ENCODE measurements at regions not wholly inside any gene's neighbourhood (a gene's known extent, or its start where the extent isn't known, plus 50 kb on each side); places are given as distances from the start of the nearest gene placed in this dataset.
"Not testable (repeated sequence)": the region's sequence is repeated elsewhere in the genome, so short reads cannot be mapped to it uniquely, and the experiment has no call there.

DNA sequence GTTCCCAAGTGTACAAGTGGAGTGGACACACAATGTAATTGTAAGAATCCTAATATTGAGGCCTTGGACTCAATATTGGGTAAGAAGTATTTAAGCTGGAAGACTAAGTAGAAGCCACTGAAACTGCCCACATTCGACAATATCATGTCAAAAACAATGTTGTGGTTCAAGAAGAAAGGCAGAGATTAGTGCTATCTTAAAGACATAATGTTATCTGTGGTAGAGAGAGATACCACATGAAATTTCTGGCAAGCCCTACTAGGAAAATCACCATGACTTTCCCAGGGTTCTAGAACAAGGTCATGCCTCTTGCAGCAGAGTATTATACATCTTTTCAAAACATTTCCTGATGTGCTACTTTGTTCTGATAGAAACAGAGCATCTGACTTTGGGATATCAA, 192.6 kb downstream of the RAP2B start:
- POLR2A ChIA-PET, result no interaction called here
- CTCF ChIA-PET, result no interaction called here

DNA sequence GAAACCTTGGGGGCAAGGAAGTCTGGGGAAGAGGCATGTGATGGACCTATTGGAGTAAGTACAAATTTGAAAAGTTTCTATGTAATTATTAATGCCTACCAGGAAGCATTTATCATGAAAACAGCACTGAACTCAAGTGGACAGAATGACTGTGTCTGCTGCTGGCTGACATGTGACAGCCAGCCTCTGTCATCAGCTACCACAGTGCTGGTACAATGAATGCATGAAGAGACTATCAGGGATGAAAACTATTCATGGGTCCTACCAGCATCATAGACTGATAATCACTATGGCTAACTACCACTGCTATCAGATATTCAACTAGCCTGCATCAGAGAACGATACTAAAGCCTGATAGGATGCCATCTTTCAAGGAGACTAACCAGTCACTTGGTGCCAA, 193.5 kb downstream of the RAP2B start:
- ChIA-PET CTCF (no interaction called here), POLR2A (no interaction called here)

DNA sequence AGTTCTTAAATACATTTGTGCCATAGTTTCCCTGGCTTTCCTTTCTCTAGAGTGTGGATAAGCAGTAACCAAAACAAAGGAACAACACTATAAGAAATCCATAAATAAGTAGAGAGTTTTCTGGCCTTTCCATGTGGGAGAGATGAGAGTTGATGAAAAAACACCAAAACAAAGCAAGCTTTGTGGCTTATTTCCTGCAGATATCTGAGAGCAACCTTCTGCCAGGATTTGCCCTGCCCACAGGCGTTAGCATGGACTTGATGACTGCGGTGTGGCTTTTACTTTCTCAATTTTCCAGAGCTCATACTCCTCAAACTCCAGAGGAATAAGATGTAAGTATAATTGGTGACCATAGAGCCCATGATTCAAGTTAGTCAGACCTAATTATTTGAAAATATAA, 194.9 kb downstream of the RAP2B start:
- ChIA-PET POLR2A (no interaction called here), CTCF (no interaction called here)

DNA sequence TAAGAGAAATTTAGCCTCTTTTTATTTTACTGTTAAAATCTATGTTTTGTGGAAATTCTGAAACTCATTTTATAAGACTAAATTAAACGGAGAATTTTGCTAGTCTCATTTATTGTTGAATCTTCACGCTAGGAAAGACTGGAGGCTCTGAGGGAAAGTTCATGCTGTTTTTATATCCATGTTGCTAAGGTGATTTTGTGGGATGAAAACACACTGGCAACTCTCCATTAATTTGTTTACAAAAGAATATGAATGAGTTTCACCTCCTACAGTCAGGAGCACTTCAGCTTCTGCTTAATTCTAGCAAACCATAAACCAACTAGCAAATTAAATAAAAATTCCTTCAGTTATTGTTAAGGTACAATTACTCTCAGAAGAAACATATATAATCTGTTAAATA, 195.4 kb downstream of the RAP2B start:
- CTCF ChIA-PET, result no interaction called here
- POLR2A ChIA-PET, result no interaction called here

DNA sequence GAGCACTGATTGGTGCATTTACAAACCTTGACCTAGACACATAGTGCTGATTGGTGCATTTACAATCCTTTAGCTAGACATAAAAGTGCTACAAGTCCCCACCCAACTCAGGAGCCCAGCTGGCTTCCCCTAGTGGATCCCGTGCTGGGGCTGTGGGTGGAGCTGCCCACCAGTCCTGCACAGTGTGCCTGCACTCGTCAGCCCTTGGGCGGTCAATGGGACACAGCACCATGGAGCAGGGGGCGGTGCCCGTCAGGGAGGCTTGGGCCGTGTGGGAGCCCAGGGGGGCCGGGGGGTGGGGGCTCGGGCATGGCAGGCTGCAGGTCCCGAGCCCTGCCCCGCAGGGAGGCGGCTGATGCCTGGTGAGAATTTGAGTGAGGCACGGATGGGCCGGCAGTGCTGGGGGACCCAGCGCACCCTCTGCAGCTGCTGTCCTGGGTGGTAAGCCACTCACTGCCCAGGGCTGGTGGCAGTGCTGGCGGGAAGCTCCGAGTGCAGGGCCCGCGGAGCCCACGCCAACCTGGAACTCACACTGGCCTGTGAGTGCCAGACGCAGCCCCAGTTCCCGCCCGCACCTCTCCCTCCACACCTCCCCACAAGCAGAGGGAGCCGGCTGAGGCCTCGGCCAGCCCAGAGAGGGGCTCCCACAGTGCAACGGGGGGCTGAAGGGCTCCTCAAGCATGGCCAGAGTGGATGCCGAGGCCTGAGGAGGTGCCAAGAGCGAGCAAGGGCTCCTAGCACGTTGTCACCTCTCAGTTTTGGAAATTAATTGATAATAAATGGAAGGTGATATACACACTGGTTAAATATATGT, 207.7 kb downstream of the RAP2B start:
- POLR2A ChIA-PET, result no interaction called here
- CTCF ChIA-PET, result no interaction called here

DNA sequence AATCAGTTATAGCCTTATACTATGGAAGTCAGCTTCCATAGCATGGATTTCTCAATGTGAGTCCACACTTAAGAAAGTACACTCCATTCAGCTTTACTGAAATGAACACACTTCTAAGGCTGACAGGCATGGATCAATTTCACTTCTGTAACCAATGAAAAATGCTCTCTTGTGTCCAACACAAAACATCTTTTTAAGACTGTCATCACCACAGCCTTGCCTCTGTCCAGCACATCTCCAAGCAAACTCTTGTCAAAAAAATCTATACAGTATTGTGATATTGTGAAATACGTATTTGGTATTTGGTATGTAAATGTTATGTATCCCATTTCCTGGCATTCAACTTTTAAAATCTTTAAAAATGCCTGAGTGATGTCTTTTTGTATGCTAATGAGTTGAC, 208.7 kb downstream of the RAP2B start:
- ChIA-PET CTCF (no interaction called here), POLR2A (no interaction called here)

DNA sequence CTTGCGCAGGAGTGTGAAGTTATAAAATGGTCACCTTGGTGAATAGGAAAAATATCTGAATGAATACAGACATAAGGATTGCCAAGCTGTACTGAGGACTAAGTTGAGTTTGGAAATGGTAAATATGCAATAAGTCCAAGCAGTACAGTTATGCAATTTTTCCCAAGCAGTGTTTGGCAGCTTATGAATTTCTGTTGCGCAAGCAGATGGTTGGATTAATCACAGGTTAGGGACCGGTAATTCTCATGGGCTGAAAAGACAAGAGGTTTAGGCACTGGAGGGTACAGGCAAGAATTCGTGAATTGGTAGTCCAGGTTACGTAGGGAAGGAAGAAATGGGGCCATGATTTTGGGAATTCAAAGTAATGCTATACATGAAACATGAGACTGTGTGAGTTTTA, 210.3 kb downstream of the RAP2B start:
- POLR2A ChIA-PET, result no interaction called here
- CTCF ChIA-PET, result no interaction called here

DNA sequence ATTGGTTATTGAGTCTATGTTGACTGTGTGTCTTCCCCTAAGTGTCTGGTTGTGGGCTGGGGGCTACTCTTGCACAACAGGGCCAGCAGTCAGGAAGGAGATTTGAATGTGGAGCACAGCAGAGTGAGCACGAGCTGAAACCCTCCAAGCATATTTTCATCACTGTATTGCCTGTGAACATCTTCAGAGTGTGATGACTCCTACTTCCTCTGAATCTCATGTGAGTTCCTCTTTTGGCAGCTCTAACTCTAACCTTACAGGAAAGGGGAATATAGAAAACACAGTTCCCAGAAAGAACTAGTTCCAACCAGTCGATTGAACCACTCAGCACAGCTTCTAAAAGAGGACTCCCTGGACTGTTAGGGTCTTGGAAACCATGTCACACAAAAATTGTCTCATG, 211.6 kb downstream of the RAP2B start:
- ChIA-PET CTCF (no interaction called here), POLR2A (no interaction called here)

DNA sequence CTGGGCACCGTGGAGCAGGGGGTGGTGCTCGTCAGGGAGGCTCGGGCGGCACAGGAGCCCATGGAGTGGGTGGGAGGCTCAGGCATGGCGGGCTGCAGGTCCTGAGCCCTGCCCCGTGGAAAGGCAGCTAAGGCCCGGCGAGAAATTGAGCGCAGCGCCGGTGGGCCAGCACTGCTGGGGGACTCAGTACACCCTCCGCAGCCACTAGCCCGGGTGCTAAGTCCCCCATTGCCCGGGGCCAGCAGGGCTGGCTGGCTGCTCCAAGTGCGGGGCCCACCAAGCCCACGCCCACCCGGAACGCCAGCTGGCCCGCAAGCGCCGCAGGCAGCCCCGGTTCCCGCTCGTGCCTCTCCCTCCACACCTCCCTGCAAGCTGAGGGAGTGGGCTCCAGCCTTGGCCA, 216.3 kb downstream of the RAP2B start:
- POLR2A ChIA-PET, CTCF ChIA-PET: not testable (repeated sequence)

DNA sequence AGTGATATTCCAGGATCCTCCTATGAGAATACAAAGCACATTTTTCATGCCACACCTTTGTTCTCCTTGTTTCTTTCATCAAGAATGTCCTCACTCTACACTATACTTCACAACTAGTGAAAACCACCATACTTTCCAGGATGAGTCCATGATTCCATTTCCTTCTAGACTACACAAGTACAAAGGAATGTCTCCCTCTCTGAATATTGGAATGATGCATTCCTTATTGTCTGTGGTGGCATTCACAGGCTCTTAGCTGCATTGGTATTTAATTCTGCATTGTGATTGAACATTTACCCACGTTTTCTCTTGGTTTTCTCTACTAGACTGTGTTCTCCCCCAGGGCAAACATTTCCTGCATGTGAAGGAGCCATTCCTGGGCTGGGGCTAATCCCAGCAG, 217.5 kb downstream of the RAP2B start:
- ChIA-PET CTCF (no interaction called here), POLR2A (no interaction called here)

DNA sequence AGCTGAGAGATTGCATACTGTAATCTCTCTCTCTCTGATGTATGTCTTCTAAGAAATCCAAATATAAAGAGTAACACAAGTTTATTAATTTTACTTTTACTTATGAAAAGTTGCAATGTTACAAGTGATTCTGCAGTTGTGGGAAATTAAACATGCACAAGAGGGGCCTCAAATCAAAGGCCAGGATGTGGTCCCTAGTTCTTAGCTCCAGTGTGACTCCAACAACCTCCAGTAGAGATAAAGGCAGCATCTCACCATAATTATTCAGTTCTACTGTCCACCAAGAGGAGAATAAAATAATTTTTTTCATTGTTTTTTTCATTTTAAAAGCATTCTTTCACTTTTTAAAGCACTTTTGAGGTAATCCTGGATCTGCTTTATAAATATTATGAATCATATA, 223.3 kb downstream of the RAP2B start:
- ChIA-PET POLR2A (no interaction called here), CTCF (no interaction called here)

DNA sequence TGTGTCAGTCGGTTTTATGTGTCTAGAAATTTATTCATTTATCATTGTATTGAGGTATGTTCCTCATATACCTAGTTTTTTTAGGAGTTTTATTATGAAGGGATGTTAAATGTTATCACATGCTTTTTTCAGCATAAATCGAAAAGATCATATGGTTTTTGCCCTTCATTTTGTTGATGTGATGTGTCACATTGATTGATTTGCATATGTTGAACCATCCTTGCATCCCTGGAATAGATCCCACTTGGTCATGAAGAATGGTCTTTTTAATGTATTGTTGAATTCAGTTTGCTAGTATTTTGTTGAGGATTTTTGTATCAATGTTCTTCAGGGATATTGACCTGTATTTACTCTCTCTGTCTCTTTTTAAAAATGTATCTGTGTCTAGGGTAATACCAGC, 230.3 kb downstream of the RAP2B start:
- POLR2A ChIA-PET, result no interaction called here

DNA sequence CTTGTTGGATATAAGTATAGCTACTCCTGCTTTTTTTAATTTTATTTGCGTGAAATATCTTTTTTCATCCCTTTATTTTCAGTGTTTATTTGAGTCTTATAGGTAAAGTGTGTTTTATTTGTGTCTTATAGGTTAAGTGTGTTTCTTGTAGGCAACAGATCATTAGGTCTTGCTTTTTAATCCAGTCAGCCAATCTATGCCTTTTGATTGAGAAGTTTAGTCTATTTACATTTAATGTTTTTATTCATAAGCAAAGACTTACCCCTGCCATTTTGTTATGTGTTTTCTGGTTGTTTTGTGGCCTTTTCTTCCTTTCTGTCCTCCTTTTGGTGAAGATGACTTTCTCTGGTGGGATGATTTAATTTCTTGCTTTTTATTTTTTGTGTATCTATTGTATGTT, 232.0 kb downstream of the RAP2B start:
- ChIA-PET CTCF (no interaction called here), POLR2A (no interaction called here)

More for the DNA sequence above, 230.3 kb downstream of the RAP2B start:
- CTCF ChIA-PET, result no interaction called here

DNA sequence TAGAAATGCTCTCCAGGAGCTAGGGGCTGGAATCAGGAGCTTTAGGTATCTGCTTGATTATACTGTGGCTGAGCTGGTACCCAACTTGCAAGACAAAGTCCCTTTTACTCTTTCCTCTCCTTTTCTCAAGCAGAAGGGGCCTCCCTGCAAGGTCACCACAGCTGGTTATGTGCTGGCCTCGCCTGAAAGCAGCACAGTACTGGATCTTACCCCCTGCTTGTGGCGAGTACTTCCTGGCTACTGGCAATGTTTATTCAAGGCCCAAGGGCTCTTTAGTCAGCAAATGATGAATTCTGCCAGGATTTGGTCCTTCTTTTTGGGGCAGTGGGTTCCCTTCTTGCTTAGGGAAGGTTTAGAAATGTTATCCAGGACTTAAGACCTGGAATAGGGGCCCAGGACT, 234.6 kb downstream of the RAP2B start:
- POLR2A ChIA-PET, result no interaction called here
- CTCF ChIA-PET, result no interaction called here

DNA sequence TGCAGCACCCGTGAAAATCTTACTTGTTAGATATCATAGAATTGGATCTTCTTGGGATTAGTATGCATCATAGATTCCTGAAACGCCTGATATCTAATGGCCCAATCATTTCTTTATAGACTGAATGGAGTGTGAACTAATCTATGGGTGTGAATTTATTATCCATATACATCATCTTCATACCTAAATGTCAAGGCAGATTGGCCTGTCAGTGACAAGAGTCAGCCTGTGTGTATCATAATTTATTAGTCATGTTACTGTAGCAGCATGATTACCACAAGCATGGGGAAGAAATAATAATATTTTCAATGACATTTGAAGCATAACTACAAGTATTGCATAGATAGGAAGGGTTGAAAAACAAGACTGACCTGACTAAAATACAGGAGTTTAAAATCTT, 235.8 kb downstream of the RAP2B start:
- POLR2A ChIA-PET, result no interaction called here
- CTCF ChIA-PET, result no interaction called here

DNA sequence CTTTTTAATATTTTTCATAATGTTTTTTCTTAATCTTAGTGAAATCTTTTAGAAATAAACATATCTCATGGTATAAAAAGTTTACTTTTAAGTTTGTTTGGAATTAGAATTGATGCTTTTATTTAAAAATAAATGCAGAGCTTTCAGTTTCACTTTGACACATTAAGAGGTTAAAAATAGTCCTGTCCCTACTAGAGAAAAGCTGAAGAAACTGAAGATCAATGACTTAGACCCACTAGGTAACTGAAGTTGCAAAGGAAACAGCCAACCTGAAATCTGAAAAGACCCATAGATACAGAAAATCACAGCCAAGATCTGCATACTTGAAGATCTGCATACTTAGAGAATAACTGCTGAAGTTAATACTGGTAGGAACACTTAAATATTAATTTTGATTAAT, 237.6 kb downstream of the RAP2B start:
- ChIA-PET CTCF (no interaction called here), POLR2A (no interaction called here)

DNA sequence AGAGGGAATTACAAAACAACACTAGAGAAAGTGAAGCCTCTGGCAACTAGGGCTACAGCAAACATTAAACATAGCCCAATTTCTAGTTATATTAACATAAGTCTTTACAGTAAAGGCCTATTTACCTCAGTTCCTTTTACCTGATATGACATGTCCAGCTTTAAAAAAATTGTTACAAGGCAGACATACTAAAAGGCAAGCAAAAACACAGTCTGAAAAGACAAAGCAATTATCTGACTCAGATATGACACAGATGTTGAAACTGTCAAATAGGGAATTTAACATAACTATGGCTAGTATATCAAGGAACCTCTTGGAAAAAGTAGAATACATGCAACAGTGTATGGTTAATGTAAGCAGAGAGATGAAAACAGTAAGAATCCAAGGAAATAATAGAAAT, 238.6 kb downstream of the RAP2B start:
- POLR2A ChIA-PET, result no interaction called here
- CTCF ChIA-PET, result no interaction called here

DNA sequence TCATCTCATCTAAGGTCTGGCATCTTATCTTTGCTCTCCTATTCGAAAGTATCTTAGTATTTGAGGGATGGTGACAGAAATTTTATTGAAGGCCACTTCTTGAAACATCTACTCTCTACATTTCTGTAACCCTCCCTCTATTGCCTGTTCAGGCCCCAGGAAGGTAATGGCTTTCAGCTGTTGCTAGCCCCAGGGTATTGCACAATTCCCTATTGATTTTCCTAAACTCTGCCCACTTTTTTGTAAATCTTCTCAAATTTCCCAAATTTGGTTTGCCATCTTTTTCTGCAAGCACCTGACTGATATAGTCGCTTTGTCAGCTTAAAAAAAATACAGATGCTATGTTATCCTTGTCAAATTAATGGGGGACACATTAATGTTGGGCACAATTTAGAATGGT, 242.1 kb downstream of the RAP2B start:
- ChIA-PET POLR2A (no interaction called here), CTCF (no interaction called here)

DNA sequence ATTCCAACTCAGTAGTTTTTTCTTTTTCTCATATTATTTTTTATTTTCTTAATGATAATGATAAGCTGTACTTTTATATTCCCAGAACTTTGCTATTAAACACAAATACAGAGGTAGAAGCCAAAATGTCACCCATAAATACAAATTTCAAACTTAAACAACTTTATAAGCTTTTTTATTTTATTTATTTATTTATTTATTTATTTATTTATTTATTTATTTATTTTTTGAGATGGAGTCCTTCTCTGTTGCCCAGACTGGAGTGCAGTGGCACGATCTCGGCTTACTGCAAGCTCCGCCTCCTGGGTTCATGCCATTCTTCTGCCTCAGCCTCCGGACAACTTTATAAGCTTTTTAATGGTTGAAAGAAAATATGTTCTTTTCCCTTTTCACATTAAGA, 243.3 kb downstream of the RAP2B start:
- POLR2A ChIA-PET, CTCF ChIA-PET: not testable (repeated sequence)

DNA sequence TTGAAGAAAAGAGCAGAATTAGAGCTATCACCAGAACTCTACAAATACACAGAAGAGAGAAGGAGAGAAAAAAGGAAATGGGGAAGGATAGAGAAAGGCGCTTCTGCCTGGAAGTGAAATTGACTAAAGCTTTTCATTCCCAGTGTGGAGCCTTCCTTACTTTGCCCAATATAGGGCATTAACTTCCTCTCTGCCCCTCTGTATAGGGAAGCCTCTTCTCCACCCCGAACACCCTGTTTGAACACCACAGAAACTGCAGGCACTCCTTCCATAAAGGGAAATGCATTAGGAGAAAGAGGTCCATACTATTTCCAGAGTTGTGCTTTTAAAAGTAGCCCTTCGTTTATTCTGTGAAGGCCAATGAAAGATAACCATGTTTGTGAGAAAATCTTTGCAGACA, 248.5 kb downstream of the RAP2B start:
- CTCF ChIA-PET, result no interaction called here
- POLR2A ChIA-PET, result no interaction called here

DNA sequence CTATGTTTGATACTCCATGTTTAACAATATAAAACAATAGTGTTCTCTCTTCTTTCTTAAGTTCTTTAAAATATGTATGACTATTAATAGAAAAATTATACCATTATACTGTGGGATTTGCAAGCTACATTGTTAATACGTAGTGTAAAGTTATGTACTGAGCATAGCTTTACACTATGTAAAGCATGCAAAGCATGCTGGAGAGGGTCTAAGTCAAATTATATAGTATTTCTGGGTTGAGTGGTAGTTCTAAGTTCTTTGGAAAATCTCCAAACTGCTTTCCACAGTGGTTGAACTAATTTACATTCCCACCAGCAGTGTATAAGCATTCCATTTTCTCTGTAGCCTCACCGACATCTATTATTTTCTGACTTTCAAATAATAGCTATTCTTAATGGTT, 253.0 kb downstream of the RAP2B start:
- CTCF ChIA-PET, result no interaction called here

DNA sequence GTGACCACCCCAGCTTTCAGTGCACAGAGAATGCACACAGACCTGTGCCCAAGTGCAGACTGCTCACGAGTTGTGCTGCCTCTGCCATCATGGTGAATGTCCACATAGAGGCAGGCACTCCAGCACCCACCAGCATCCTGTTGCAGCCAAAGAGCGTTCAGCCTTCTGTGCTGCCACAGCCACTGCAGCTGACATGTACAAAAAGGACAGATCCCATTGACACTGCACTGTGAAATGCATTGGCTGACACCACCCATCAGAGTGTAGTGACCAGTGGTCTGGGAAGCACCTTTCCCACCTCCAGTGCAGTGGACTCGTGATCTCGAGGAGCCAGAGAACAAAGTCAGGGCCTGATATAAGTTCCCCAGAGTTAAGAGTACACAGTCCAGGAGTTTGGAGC, 260.3 kb downstream of the RAP2B start:
- CTCF ChIA-PET, result no interaction called here
- POLR2A ChIA-PET, result no interaction called here

More for the DNA sequence above, 253.0 kb downstream of the RAP2B start:
- POLR2A ChIA-PET, result no interaction called here

DNA sequence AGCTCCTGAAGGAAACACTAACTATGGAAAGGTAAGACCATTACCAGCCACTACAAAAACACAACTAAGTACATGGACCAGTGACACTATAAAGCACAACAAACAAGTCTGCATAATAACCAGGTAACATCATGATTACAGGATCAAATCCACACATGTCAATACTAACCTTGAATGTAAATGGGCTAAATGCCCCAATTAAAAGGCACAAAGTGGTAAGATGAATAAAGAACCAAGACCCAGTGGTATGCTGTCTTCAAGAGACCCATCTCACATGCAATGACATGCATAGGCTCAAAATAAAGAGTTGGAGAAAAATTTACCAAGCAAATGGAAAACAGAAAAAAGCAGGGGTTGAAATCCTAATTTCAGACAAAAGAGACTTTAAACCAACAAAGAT, 261.8 kb downstream of the RAP2B start:
- CTCF ChIA-PET, POLR2A ChIA-PET: not testable (repeated sequence)
